Heart left ventricle (tissue), 16 donors: ENCODE measurements at regions not wholly inside any gene's neighbourhood (a gene's known extent, or its start where the extent isn't known, plus 50 kb on each side); places are given as distances from the start of the nearest gene placed in this dataset.

Experiments
- ATAC-seq, 4 donors: fragments of 200-7000 bp; cut with Tn5 transposase; one replicate each; pipeline ENCODE4 v1.9.1; 2020 to 2022; ENCODE audit warnings: moderate library complexity in 4 of 4, mild to moderate bottlenecking in 3 of 4, moderate number of reproducible peaks in 1 of 4
- DNase-seq, 5 donors: peaks; one replicate each; pipeline ENCODE4 v3.0.0-alpha.2; 2020
- H3K27ac ChIP-seq, 12 donors: fragments of 200-600 bp; sonication (generic) in 4 of 12; one replicate each; pipeline versions ENCODE4 v1.5.0 to v1.8.0; 2016 to 2022; ENCODE audit warnings: mild to moderate bottlenecking in 2 of 12
- H3K27me3 ChIP-seq, 9 donors: fragments of 200-600 bp; sonication (generic) in 2 of 9; one replicate each; pipeline versions ENCODE4 v1.5.1 to v1.8.0; 2016 to 2022; ENCODE audit warnings: mild to moderate bottlenecking in 3 of 9
- H3K36me3 ChIP-seq, 9 donors: fragments of 200-600 bp; sonication (generic) in 2 of 9; one replicate each; pipeline versions ENCODE4 v1.5.0 to v1.8.0; 2018 to 2022; ENCODE audit warnings: mild to moderate bottlenecking in 2 of 9
- H3K4me1 ChIP-seq, 12 donors: fragments of 200-600 bp; sonication (generic) in 4 of 12; one replicate each; pipeline versions ENCODE4 v1.5.0 to v1.8.0; 2016 to 2022; ENCODE audit warnings: mild to moderate bottlenecking in 3 of 12
- H3K4me3 ChIP-seq, 12 donors: fragments of 200-600 bp; sonication (generic) in 4 of 12; one replicate each; pipeline versions ENCODE4 v1.5.0 to v1.8.0; 2017 to 2022; ENCODE audit warnings: mild to moderate bottlenecking in 9 of 12, moderate library complexity in 4 of 12
- H3K9me3 ChIP-seq, 12 donors: fragments of 200-600 bp; sonication (generic) in 4 of 12; one replicate each; pipeline versions ENCODE4 v1.5.0 to v1.8.0; 2016 to 2022; ENCODE audit warnings: mild to moderate bottlenecking in 1 of 12
- POLR2A ChIP-seq, 2 donors: fragments of 450-650 bp; IDR thresholded peaks; one replicate each; pipeline ENCODE4 v1.6.1; 2017; ENCODE audit warnings: antibody characterized with exemption in 2 of 2, mild to moderate bottlenecking in 2 of 2, moderate library complexity in 2 of 2
- WGBS, 4 donors: extraction: QIAGEN DNeasy Blood & Tissue Kit in 2 of 4; methylation state at CpG; one replicate each; pipeline versions ENCODE4 v1.1.5 to v1.1.7; 2013 to 2018; 5-methylcytosine and 5-hydroxymethylcytosine counted together
- intact Hi-C, 10 donors: fragments of 100-400 bp; cut with DNase I; formaldehyde crosslinking; loops; one replicate each; pipeline versions ENCODE4 v1.11.1 to v1.14.2; 2022
- TF ChIP-seq, protein P1 (sequence below), 12 donors: fragments of 200-600 bp; sonication (generic) in 4 of 12; IDR thresholded peaks; one replicate each; pipeline versions ENCODE4 v1.5.0 to v1.8.0; 2018 to 2022; ENCODE audit warnings: antibody characterized with exemption in 12 of 12, mild to moderate bottlenecking in 5 of 12
- donor health status: ischemic (EF 13 %, LVEDD 7.1; RV severe dilation, severe dysfunction).
- donor health status: healthy with polysubstance abuse.
- donor health status: DM: no; HTN: yes; CAD: no.
- donor health status: DM: no; HTN: no; CAD: no.
- donor health status: ischemic (EF 25% LVEDD 6.9; RV normal size, moderate dysfunction).
- donor health status: ischemic (EF 25% LVEDD 5.7; RV mildly dilated, moderate dysfunction).
- donor health status: healthy.
- donor health status: DM: yes; HTN: yes; CAD: no.
- donor health status: ischemic (EF 35%, LVEDD 5.7; RV mildly dilated, moderate dysfunction).
- donor health status: nonischemic (EF 11% LVEDD 7.7; RV severe dilation, severe dysfunction).
- donor health status: DM: yes; HTN: yes; CAD: no.
- donor health status: PGD.
- donor health status: ischemic (EF 29% LVEDD 5.4; RV normal size, mild dysfunction).
- donor health status: nonischemic (EF 23%, LVEDD 6.1; RV moderate dilation, normal function).

GRCh38 chr11:127149410-127149809, 148.8 kb upstream of the KIRREL3 start:
- H3K27ac ChIP-seq, result no peak overlapping the region
- intact Hi-C loops, result no loop called here
- WGBS, 4 donors, result 63 to 71% (median 67%) methylated on average over 1 of the region's 1 CpG
- TF ChIP-seq POLR2A (IDR thresholded peaks at IDR 0.05), result no peak
- TF ChIP-seq, protein P1, sequence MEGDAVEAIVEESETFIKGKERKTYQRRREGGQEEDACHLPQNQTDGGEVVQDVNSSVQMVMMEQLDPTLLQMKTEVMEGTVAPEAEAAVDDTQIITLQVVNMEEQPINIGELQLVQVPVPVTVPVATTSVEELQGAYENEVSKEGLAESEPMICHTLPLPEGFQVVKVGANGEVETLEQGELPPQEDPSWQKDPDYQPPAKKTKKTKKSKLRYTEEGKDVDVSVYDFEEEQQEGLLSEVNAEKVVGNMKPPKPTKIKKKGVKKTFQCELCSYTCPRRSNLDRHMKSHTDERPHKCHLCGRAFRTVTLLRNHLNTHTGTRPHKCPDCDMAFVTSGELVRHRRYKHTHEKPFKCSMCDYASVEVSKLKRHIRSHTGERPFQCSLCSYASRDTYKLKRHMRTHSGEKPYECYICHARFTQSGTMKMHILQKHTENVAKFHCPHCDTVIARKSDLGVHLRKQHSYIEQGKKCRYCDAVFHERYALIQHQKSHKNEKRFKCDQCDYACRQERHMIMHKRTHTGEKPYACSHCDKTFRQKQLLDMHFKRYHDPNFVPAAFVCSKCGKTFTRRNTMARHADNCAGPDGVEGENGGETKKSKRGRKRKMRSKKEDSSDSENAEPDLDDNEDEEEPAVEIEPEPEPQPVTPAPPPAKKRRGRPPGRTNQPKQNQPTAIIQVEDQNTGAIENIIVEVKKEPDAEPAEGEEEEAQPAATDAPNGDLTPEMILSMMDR (IDR thresholded peaks at IDR 0.05), result no peak
- H3K36me3 ChIP-seq, result no peaks in the 10 kb centered on the region
- no peaks in the 10 kb centered on the region for H3K4me1 ChIP-seq
- no peak overlapping the region for H3K4me3 ChIP-seq
- H3K27me3 ChIP-seq, result peaks cover 0 to 7% (median 0%) of the 10 kb centered on the region in 9 donors
- ATAC-seq (no peak), DNase-seq (no peak)
- no peaks in the 10 kb centered on the region for H3K9me3 ChIP-seq

- intact Hi-C loops, result no loop called here
- TF ChIP-seq, protein P1 (IDR thresholded peaks at IDR 0.05), result no peak
- TF ChIP-seq POLR2A (IDR thresholded peaks at IDR 0.05), result no peak
These were observed 142.7 kb upstream of the KIRREL3 start for GRCh38 chr11:127143251-127143650.

GRCh38 chr11:127138613-127139012, 138.0 kb upstream of the KIRREL3 start:
- TF ChIP-seq, protein P1 (IDR thresholded peaks at IDR 0.05), result no peak
- TF ChIP-seq POLR2A (IDR thresholded peaks at IDR 0.05), result no peak
- WGBS, 4 donors, result 85 to 89% (median 87%) methylated on average over 3 of the region's 3 CpGs

More at GRCh38 chr11:127143251-127143650, 142.7 kb upstream of the KIRREL3 start:
- H3K27me3 ChIP-seq, result peaks cover 0 to 8% (median 0%) of the 10 kb centered on the region in 9 donors
- no peak overlapping the region for H3K4me3 ChIP-seq
- no peaks in the 10 kb centered on the region for H3K4me1 ChIP-seq
- no peaks in the 10 kb centered on the region for H3K36me3 ChIP-seq
- H3K27ac ChIP-seq, result no peak overlapping the region
- no peaks in the 10 kb centered on the region for H3K9me3 ChIP-seq
- ATAC-seq (no peak), DNase-seq (no peak)
- 85 to 90% (median 89%) methylated on average over 7 of the region's 7 CpGs for WGBS, 4 donors

GRCh38 chr11:127137771-127138280, 137.3 kb upstream of the KIRREL3 start:
- intact Hi-C loops, result no loop called here
- no peak for TF ChIP-seq POLR2A (IDR thresholded peaks at IDR 0.05)
- TF ChIP-seq, protein P1 (IDR thresholded peaks at IDR 0.05), result no peak
- DNase-seq (no peak), ATAC-seq (no peak)
- Histone ChIP-seq H3K4me1 (no peaks in the 10 kb centered on the region), H3K27ac (no peak overlapping the region), H3K4me3 (no peak overlapping the region), H3K27me3 (peaks cover 0 to 8% (median 0%) of the 10 kb centered on the region in 9 donors), H3K9me3 (no peaks in the 10 kb centered on the region), H3K36me3 (no peaks in the 10 kb centered on the region)
- WGBS, 4 donors, result 81 to 91% (median 84%) methylated on average over 15 of the region's 15 CpGs

More at GRCh38 chr11:127138613-127139012, 138.0 kb upstream of the KIRREL3 start:
- DNase-seq (no peak), ATAC-seq (no peak)
- H3K36me3 ChIP-seq, result no peaks in the 10 kb centered on the region
- no peaks in the 10 kb centered on the region for H3K9me3 ChIP-seq
- no peak overlapping the region for H3K4me3 ChIP-seq
- peaks cover 0 to 8% (median 0%) of the 10 kb centered on the region in 9 donors for H3K27me3 ChIP-seq
- H3K27ac ChIP-seq, result no peak overlapping the region
- intact Hi-C loops, result no loop called here
- no peaks in the 10 kb centered on the region for H3K4me1 ChIP-seq
